Naive B cell (primary cell): ENCODE measurements at regions not wholly inside any gene's neighbourhood (a gene's known extent, or its start where the extent isn't known, plus 50 kb on each side); places are given as distances from the start of the nearest gene placed in this dataset.
A peak's percentile ranks its signal among the peaks of the same experiment; 100 is the strongest.
"Not testable (repeated sequence)": the region's sequence is repeated elsewhere in the genome, so short reads cannot be mapped to it uniquely, and the experiment has no call there.

Source experiments
- ATAC-seq, 2 donors: fragments of 150-1000 bp; cut with Tn5 transposase; 2 replicates each; pipeline ENCODE4 v1.10.0; 2021; ENCODE audit warnings: low read depth in 2 of 2, mild to moderate bottlenecking in 2 of 2, moderate library complexity in 2 of 2
- DNase-seq: peaks from one replicate; pipeline ENCODE4 v3.0.0; 2022
- H3K27ac Mint-ChIP-seq, 6 donors: one replicate each; pipeline ENCODE4 v1.8.0; 2020 to 2022; ENCODE audit warnings: mild to moderate bottlenecking in 6 of 6, mixed read lengths in 6 of 6, moderate library complexity in 5 of 6, inconsistent platforms in 2 of 6
- H3K27me3 Mint-ChIP-seq, 3 donors: one replicate each; pipeline ENCODE4 v1.8.0; 2021 to 2022; ENCODE audit warnings: mixed read lengths in 3 of 3, mild to moderate bottlenecking in 1 of 3
- H3K36me3 Mint-ChIP-seq, 2 donors: one replicate each; pipeline ENCODE4 v1.8.0; 2020 to 2022; ENCODE audit warnings: mixed read lengths in 2 of 2, inconsistent platforms in 1 of 2, mild to moderate bottlenecking in 1 of 2
- H3K4me1 Mint-ChIP-seq, 3 donors: one replicate each; pipeline ENCODE4 v1.8.0; 2020 to 2022; ENCODE audit warnings: mixed read lengths in 3 of 3, inconsistent platforms in 1 of 3, mild to moderate bottlenecking in 1 of 3, moderate library complexity in 1 of 3
- H3K4me3 Mint-ChIP-seq, 8 donors: one replicate each; pipeline ENCODE4 v1.8.0; 2020 to 2022; ENCODE audit warnings: mild to moderate bottlenecking in 8 of 8, mixed read lengths in 8 of 8, moderate library complexity in 8 of 8, inconsistent platforms in 2 of 8
- H3K9me3 Mint-ChIP-seq, 7 donors: one replicate each; pipeline ENCODE4 v1.8.0; 2020 to 2022; ENCODE audit warnings: mixed read lengths in 7 of 7, mild to moderate bottlenecking in 5 of 7, inconsistent platforms in 2 of 7, moderate library complexity in 1 of 7

GRCh38 chr19:27806471-27807070, 1406.4 kb downstream of the UQCRFS1 start:
- Mint-ChIP-seq H3K4me1 (peaks cover 0 to 13% (median 8%) of the 10 kb centered on the region in 3 donors), H3K27ac (no peak overlapping the region), H3K36me3 (peaks cover 8% of the 10 kb centered on the region in 2 donors), H3K27me3 (no peaks in the 10 kb centered on the region), H3K4me3 (peak overlapping the region in 1 of 8 donors; percentile 55), H3K9me3 (peaks cover 0 to 3% (median 0%) of the 10 kb centered on the region in 7 donors)
- ATAC-seq (no peak), DNase-seq (no peak)

GRCh38 chr19:27805848-27806247, 1407.1 kb downstream of the UQCRFS1 start:
- no peak overlapping the region for H3K27ac Mint-ChIP-seq
- no peak overlapping the region for H3K4me3 Mint-ChIP-seq
- peaks cover 0 to 15% (median 12%) of the 10 kb centered on the region in 3 donors for H3K4me1 Mint-ChIP-seq
- ATAC-seq (no peak), DNase-seq (no peak)
- no peaks in the 10 kb centered on the region for H3K27me3 Mint-ChIP-seq
- peaks cover 8% of the 10 kb centered on the region in 2 donors for H3K36me3 Mint-ChIP-seq
- H3K9me3 Mint-ChIP-seq: peaks cover 0 to 3% (median 0%) of the 10 kb centered on the region in 7 donors

- not testable (repeated sequence) for H3K9me3 Mint-ChIP-seq, H3K27me3 Mint-ChIP-seq, H3K36me3 Mint-ChIP-seq, ATAC-seq, H3K4me3 Mint-ChIP-seq, DNase-seq
- H3K27ac Mint-ChIP-seq: peak overlapping the region in 1 of 6 donors; percentile 19
- peaks cover 4 to 21% (median 12%) of the 10 kb centered on the region in 3 donors for H3K4me1 Mint-ChIP-seq
These were observed 1410.7 kb downstream of the UQCRFS1 start for GRCh38 chr19:27802293-27802692.

- DNase-seq (no peak), ATAC-seq (no peak)
- Mint-ChIP-seq H3K4me1 (peaks cover 22 to 39% (median 25%) of the 10 kb centered on the region in 3 donors), H3K4me3 (peak overlapping the region in 3 of 8 donors; percentile 25 to 82 (median 47)), H3K36me3 (no peaks in the 10 kb centered on the region), H3K27me3 (no peaks in the 10 kb centered on the region), H3K9me3 (no peaks in the 10 kb centered on the region), H3K27ac (peak overlapping the region in 1 of 6 donors; percentile 4)
These were observed 1416.4 kb downstream of the UQCRFS1 start for GRCh38 chr19:27796540-27796939.

- no peak for ATAC-seq
- DNase-seq: no peak
- Mint-ChIP-seq H3K4me3 (peak overlapping the region in 5 of 8 donors; percentile 12 to 83 (median 61)), H3K36me3 (no peaks in the 10 kb centered on the region), H3K27ac (no peak overlapping the region), H3K27me3 (no peaks in the 10 kb centered on the region), H3K9me3 (no peaks in the 10 kb centered on the region), H3K4me1 (peaks cover 21 to 39% (median 23%) of the 10 kb centered on the region in 3 donors)
These were observed 1416.9 kb downstream of the UQCRFS1 start for GRCh38 chr19:27796073-27796472.

- Mint-ChIP-seq H3K4me3 (peak overlapping the region in 5 of 8 donors; percentile 42 to 98 (median 82)), H3K4me1 (peaks cover 23 to 42% (median 23%) of the 10 kb centered on the region in 3 donors), H3K27me3 (no peaks in the 10 kb centered on the region), H3K9me3 (no peaks in the 10 kb centered on the region), H3K36me3 (no peaks in the 10 kb centered on the region), H3K27ac (peak overlapping the region in 2 of 6 donors; percentile 54 to 72)
- DNase-seq (no peak), ATAC-seq (no peak)
These were observed 1417.6 kb downstream of the UQCRFS1 start for GRCh38 chr19:27795369-27795768.

- Mint-ChIP-seq H3K4me3 (peak overlapping the region; percentile 87 to 99 (median 95)), H3K27ac (peak overlapping the region in 3 of 6 donors; percentile 88 to 92 (median 89)), H3K27me3 (no peaks in the 10 kb centered on the region), H3K9me3 (no peaks in the 10 kb centered on the region), H3K4me1 (peaks cover 23 to 40% (median 23%) of the 10 kb centered on the region in 3 donors), H3K36me3 (no peaks in the 10 kb centered on the region)
- ATAC-seq: no peak
- no peak for DNase-seq
These were observed 1418.4 kb downstream of the UQCRFS1 start for GRCh38 chr19:27794494-27795042.

- peak overlapping the region; percentile 88 to 99 (median 94) for H3K27ac Mint-ChIP-seq
- peaks cover 0 to 2% of the 10 kb centered on the region in 2 donors for H3K36me3 Mint-ChIP-seq
- peak; percentile 89 for DNase-seq
- no peaks in the 10 kb centered on the region for H3K27me3 Mint-ChIP-seq
- H3K4me3 Mint-ChIP-seq: peak overlapping the region; percentile 87 to 99 (median 95)
- H3K9me3 Mint-ChIP-seq: no peaks in the 10 kb centered on the region
- ATAC-seq: peak; percentile 92 to 95
- H3K4me1 Mint-ChIP-seq: peaks cover 23 to 40% (median 26%) of the 10 kb centered on the region in 3 donors
These were observed 1419.1 kb downstream of the UQCRFS1 start for GRCh38 chr19:27793644-27794493.

GRCh38 chr19:27793128-27793643, 1419.8 kb downstream of the UQCRFS1 start:
- H3K9me3 Mint-ChIP-seq: no peaks in the 10 kb centered on the region
- peak overlapping the region; percentile 88 to 99 (median 94) for H3K27ac Mint-ChIP-seq
- H3K4me1 Mint-ChIP-seq: peaks cover 23 to 40% (median 31%) of the 10 kb centered on the region in 3 donors
- peak overlapping the region; percentile 87 to 99 (median 95) for H3K4me3 Mint-ChIP-seq
- ATAC-seq (peak; percentile 60 to 61), DNase-seq (no peak)
- H3K36me3 Mint-ChIP-seq: peaks cover 0 to 6% of the 10 kb centered on the region in 2 donors
- no peaks in the 10 kb centered on the region for H3K27me3 Mint-ChIP-seq

- peaks cover 27 to 38% (median 31%) of the 10 kb centered on the region in 3 donors for H3K4me1 Mint-ChIP-seq
- peaks cover 0 to 6% of the 10 kb centered on the region in 2 donors for H3K36me3 Mint-ChIP-seq
- no peaks in the 10 kb centered on the region for H3K27me3 Mint-ChIP-seq
- peak overlapping the region; percentile 87 to 99 (median 95) for H3K4me3 Mint-ChIP-seq
- no peak for ATAC-seq
- DNase-seq: no peak
- H3K27ac Mint-ChIP-seq: peak overlapping the region; percentile 88 to 99 (median 94)
- H3K9me3 Mint-ChIP-seq: no peaks in the 10 kb centered on the region
These were observed 1420.3 kb downstream of the UQCRFS1 start for GRCh38 chr19:27792576-27793127.

- no peak for ATAC-seq
- Mint-ChIP-seq H3K36me3 (peaks cover 24 to 39% of the 10 kb centered on the region in 2 donors), H3K27me3 (no peaks in the 10 kb centered on the region), H3K4me1 (peaks cover 23 to 27% (median 23%) of the 10 kb centered on the region in 3 donors), H3K4me3 (peak overlapping the region; percentile 38 to 85 (median 72)), H3K9me3 (peaks cover 0 to 9% (median 6%) of the 10 kb centered on the region in 7 donors), H3K27ac (peak overlapping the region; percentile 49 to 97 (median 89))
- no peak for DNase-seq
These were observed 1432.4 kb downstream of the UQCRFS1 start for GRCh38 chr19:27780367-27781075.

- Mint-ChIP-seq H3K4me3 (peak overlapping the region; percentile 38 to 85 (median 72)), H3K9me3 (peaks cover 0 to 13% (median 8%) of the 10 kb centered on the region in 7 donors), H3K27me3 (no peaks in the 10 kb centered on the region), H3K27ac (peak overlapping the region; percentile 49 to 97 (median 89)), H3K4me1 (peaks cover 18 to 27% (median 23%) of the 10 kb centered on the region in 3 donors), H3K36me3 (peaks cover 30 to 44% of the 10 kb centered on the region in 2 donors)
- DNase-seq: peak; percentile 60
- ATAC-seq: peak; percentile 98
These were observed 1433.0 kb downstream of the UQCRFS1 start for GRCh38 chr19:27779954-27780353.
